Superior temporal gyrus (tissue), 1 donor: ENCODE measurements at regions not wholly inside any gene's neighbourhood (a gene's known extent, or its start where the extent isn't known, plus 50 kb on each side); places are given as distances from the start of the nearest gene placed in this dataset.

Experiments
- DNase-seq: peaks from one replicate; pipeline ENCODE4 v3.0.0-alpha.2; 2016; ENCODE audit errors: extremely low spot score

DNA sequence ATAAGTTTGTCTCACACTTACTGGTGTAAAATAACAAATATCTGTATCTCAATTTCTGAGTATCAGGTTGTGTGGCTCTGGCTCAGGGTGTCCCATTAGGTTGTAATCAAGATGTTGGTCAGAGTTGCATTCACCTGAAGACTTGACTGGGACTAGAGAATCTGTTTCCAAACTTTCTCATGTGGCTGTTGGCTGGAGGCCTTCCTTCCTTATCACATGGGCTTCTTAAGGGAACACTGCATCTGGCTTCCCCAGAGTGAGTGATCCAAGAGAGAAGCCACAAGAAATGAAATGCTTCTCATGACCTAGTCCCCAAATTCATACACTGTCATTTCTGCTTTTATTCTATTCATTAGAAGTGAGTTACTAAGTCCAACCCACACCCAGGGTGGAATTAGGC lies 568.4 kb upstream of the CAMK1G start:
- no peak for DNase-seq

- DNase-seq = no peak
Observed at GRCh38 chr1:209021622-209022021, 561.9 kb upstream of the CAMK1G start.

- no peak for DNase-seq
Observed at GRCh38 chr1:209023790-209024189, 559.7 kb upstream of the CAMK1G start.

GRCh38 chr1:209029737-209030136 lies 553.8 kb upstream of the CAMK1G start:
- no peak for DNase-seq

DNA sequence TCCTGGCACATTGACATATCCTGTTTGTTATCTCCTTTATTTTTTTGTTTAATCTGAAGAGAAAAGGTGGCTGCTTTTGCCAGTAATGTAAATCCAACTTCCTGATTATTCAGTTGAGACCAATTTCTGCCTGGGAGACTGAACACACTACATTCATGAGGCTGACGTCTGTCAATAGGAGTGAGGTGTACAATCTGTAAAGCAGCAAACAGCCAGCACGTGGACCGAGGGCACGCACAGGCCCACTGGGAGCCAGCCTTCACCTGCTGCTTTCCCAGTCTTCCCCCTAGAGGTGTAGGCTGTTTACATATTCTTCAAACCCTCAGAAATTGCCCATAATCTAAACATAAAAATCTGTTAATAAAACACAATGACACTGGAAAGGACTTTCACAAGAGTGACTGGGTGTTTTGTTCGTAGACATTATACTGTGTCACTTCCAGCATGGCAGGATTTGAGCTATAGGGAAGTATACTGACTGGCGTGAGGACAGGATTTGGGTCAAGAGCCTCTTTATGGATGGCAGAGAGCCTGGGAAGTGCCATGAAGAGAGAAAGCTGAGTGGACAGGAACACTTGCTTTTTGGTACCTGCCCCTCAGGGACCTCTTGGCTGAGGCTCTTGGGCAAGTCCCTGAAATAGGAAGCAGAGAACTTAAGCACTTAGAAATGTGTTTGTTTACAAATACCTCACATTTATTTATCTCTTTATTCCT lies 552.9 kb upstream of the CAMK1G start:
- DNase-seq = no peak

GRCh38 chr1:209037064-209037463 lies 546.5 kb upstream of the CAMK1G start:
- no peak for DNase-seq

- DNase-seq = no peak
Observed at GRCh38 chr1:209038316-209038715, 545.2 kb upstream of the CAMK1G start.

GRCh38 chr1:209038735-209039134 lies 544.8 kb upstream of the CAMK1G start:
- no peak for DNase-seq

- no peak for DNase-seq
Observed at GRCh38 chr1:209040351-209040750, 543.2 kb upstream of the CAMK1G start.

DNA sequence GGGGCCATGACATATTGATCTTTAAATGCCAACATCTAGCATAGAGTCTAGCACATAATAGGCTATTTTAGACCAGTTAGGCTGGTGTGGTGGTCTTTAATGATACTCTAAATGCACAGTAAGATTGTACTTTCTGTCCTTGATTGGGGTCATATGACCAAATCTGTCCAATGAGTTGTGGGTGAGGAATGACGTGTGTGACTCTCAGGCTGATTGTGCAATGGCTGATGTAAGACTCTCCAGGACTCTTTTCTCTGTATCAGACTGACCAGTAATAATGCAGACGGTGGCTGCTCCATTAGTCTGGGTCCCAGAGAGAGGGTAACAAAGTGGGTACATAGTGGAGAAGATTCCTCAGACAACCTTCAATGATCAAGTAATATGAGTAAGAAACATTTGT lies 541.6 kb upstream of the CAMK1G start:
- no peak for DNase-seq

- DNase-seq = no peak
Observed at GRCh38 chr1:209042413-209042812, 541.1 kb upstream of the CAMK1G start.

GRCh38 chr1:209045331-209046057 lies 538.0 kb upstream of the CAMK1G start:
- DNase-seq = no peak

DNA sequence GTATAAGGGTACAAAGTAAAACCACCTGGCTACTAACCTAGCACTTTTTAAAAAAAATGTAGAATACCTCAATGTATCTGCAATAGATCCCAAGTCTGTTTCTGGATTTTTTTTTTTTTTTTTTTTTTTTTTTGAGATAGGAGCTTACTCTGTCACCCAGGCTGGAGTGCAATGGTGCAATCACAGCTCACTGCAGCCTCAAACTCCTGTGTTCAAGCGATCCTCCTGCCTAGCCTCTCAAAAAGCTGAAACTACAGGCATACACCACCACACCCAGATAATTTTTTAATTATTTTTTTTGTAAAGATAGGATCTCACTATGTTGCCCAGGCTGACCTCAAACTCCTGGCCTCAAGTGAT lies 537.5 kb upstream of the CAMK1G start:
- DNase-seq = no peak

GRCh38 chr1:209046935-209047334 lies 536.6 kb upstream of the CAMK1G start:
- DNase-seq = no peak

DNA sequence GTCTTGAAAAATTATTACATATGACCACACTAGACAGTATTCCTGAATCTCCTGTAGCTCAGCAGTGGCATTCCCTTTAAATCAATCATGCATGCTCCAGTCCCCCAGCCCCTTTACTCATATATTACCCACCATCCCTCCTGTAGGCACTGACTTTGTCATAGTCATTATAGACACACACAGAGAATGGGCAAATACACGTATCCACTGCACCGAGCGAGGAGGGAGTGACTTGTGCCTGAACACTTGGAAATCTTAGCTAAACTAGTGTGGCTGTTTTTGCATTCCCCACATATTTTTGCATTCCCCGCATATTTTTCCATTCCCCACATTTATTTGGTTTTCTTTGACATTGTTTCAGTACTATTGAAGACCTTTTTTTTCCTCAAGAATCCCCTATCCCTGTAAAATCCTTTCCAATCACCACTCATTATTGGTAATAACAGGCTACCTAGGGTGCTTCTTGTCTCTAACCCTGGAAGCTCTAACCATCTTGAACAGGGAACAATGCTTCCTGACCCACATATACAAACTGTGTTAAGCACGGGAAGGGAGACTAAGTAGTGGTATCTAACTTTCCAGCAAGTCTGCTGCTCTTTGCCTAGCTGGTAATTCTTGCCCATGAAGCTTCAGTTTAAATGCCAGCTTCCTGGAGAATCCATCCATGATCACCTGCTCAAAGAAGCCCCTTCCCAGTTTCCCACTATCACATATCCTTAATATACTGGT lies 534.4 kb upstream of the CAMK1G start:
- no peak for DNase-seq

GRCh38 chr1:209051570-209051969 lies 531.9 kb upstream of the CAMK1G start:
- no peak for DNase-seq

DNA sequence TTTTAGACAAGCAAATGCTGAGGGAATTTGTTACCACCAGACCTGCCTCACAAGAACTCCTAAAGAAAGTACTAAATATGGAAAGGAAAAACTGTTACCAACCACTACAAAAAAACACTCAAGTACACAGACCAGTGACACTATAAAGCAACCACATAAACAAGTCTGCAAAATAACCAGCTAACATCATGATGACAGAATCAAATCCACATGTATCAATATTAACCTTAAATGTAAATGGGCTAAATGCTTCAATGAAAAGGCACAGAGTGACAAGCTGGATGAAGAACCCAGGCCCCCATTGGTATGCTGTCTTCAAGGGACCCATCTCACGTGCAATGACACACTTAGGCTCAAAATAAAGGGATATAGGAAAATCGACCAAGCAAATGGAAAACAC lies 529.9 kb upstream of the CAMK1G start:
- DNase-seq = no peak

DNA sequence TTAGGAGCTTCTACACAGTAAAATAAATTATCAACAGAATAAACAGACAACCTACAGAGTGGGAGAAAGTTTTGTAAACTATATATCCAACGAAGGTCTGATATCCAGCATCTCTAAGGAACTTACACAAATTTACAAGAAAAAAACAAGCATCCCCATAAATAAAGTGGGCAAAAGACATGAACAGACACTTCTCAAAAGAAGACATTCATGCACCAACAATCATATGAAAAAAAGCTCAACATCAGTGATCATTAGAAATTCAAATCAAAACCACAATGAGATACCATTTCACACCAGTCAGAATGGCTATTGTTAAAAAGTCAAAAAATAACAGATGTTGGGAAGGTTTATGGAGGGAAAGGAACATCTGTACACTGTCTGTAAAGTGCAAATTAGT lies 526.4 kb upstream of the CAMK1G start:
- DNase-seq = no peak

- DNase-seq = no peak
Observed at GRCh38 chr1:209057901-209058300, 525.6 kb upstream of the CAMK1G start.

DNA sequence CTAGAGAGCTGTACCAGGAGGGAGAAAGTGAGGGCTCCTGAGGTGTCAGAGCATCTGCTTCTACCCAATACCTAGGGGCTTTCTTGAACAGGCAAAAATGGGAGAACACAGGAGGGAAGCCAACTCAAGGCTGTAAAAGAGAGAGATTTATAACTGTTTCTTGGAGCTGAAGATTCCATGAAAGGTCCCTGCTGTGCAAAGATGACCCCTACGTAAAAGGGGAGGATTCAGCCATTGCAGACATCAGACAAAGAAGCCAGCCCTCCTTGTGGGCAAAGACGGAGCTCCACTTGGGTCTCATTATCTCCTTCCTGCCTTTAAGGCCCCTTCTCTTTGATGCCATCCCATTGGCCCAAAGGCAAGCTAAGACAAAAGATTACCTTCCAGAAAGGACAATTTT lies 524.1 kb upstream of the CAMK1G start:
- DNase-seq = no peak

- no peak for DNase-seq
Observed at GRCh38 chr1:209059981-209060380, 523.5 kb upstream of the CAMK1G start.

GRCh38 chr1:209062081-209062620 lies 521.4 kb upstream of the CAMK1G start:
- DNase-seq = no peak

DNA sequence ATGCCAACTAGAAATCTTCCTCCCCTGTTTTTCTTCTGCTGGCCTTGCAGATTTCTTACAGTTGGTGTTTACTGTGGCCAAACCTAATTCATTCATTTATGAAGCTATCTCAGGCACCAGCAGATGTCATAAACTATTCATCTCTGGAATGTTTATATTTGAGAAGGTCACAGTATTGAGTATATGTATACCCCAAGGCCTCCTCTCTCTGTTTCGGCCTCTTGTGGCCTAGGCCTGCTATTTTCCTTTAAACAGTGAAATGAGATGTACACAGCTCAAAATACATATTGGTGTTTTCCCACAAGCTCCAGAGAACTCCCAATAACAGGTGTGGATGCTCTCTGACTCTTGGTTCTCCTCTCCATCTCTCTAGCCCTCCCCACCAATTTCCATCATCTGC lies 520.7 kb upstream of the CAMK1G start:
- no peak for DNase-seq
